ENCODE measurements at regions not wholly inside any gene's neighbourhood (a gene's known extent, or its start where the extent isn't known, plus 50 kb on each side); places are given as distances from the start of the nearest gene placed in this dataset.

GRCh38 chr2:126358122-126358521 lies 297.8 kb upstream of the GYPC start:
- DNase-seq: no peak

GRCh38 chr2:126359494-126359893 lies 296.5 kb upstream of the GYPC start:
- DNase-seq: no peak

GRCh38 chr2:126367361-126367760 lies 288.6 kb upstream of the GYPC start:
- DNase-seq: no peak

- DNase-seq: no peak
Measured at GRCh38 chr2:126368758-126369157, 287.2 kb upstream of the GYPC start.

GRCh38 chr2:126370201-126370600 lies 285.8 kb upstream of the GYPC start:
- DNase-seq: no peak

- no peak for DNase-seq
Measured at GRCh38 chr2:126372406-126372805, 283.6 kb upstream of the GYPC start.

GRCh38 chr2:126378176-126378575 lies 277.8 kb upstream of the GYPC start:
- no peak for DNase-seq

GRCh38 chr2:126381091-126381490 lies 274.9 kb upstream of the GYPC start:
- no peak for DNase-seq

GRCh38 chr2:126382998-126383397 lies 273.0 kb upstream of the GYPC start:
- DNase-seq: no peak

GRCh38 chr2:126383800-126384199 lies 272.2 kb upstream of the GYPC start:
- DNase-seq: no peak

GRCh38 chr2:126385441-126385840 lies 270.5 kb upstream of the GYPC start:
- DNase-seq: no peak

- no peak for DNase-seq
Measured at GRCh38 chr2:126385983-126386382, 270.0 kb upstream of the GYPC start.

- DNase-seq: no peak
Measured at GRCh38 chr2:126389446-126389845, 266.5 kb upstream of the GYPC start.

- DNase-seq: no peak
Measured at GRCh38 chr2:126392889-126393288, 263.1 kb upstream of the GYPC start.

- peak; percentile 31 to 39 for DNase-seq
Measured at GRCh38 chr2:126399001-126399400, 257.0 kb upstream of the GYPC start.

GRCh38 chr2:126403039-126403628 lies 252.8 kb upstream of the GYPC start:
- no peak for DNase-seq

- DNase-seq: no peak
Measured at GRCh38 chr2:126406267-126406666, 249.7 kb upstream of the GYPC start.

- DNase-seq: no peak
Measured at GRCh38 chr2:126408671-126409070, 247.3 kb upstream of the GYPC start.

GRCh38 chr2:126409850-126410249 lies 246.1 kb upstream of the GYPC start:
- no peak for DNase-seq

GRCh38 chr2:126413079-126413478 lies 242.9 kb upstream of the GYPC start:
- DNase-seq: no peak

- DNase-seq: no peak
Measured at GRCh38 chr2:126419403-126419802, 236.6 kb upstream of the GYPC start.

- DNase-seq: no peak
Measured at GRCh38 chr2:126425943-126426342, 230.0 kb upstream of the GYPC start.

- no peak for DNase-seq
Measured at GRCh38 chr2:126429103-126429502, 226.9 kb upstream of the GYPC start.

- DNase-seq: no peak
Measured at GRCh38 chr2:126431136-126431535, 224.8 kb upstream of the GYPC start.

GRCh38 chr2:126436411-126436810 lies 219.5 kb upstream of the GYPC start:
- no peak for DNase-seq

GRCh38 chr2:126437016-126437415 lies 218.9 kb upstream of the GYPC start:
- no peak for DNase-seq
